RWPE2 (cell line): ENCODE measurements at regions not wholly inside any gene's neighbourhood (a gene's known extent, or its start where the extent isn't known, plus 50 kb on each side); places are given as distances from the start of the nearest gene placed in this dataset.

Experiments used
- ATAC-seq: fragments of 200-7000 bp; cut with Tn5 transposase; 3 replicates; pipeline ENCODE4 v1.9.1; 2021; ENCODE audit warnings: low read depth
- DNase-seq: peaks from one replicate; pipeline ENCODE4 v3.0.0-alpha.2; 2020; ENCODE audit warnings: low spot score
- H3K27ac ChIP-seq: fragments of 450-650 bp; 2 replicates; pipeline ENCODE4 v1.5.1; 2017; ENCODE audit warnings: mild to moderate bottlenecking; ENCODE audit not compliant: poor library complexity, severe bottlenecking
- H3K27me3 ChIP-seq: fragments of 250-450 bp; sonication (Bioruptor Pico); 2 replicates; pipeline ENCODE4 v1.5.1; 2021; ENCODE audit warnings: mild to moderate bottlenecking, moderate library complexity; ENCODE audit not compliant: insufficient read depth, poor library complexity, severe bottlenecking
- H3K36me3 ChIP-seq: fragments of 250-450 bp; sonication (Bioruptor Pico); 2 replicates; pipeline ENCODE4 v1.5.1; 2020; ENCODE audit warnings: low read depth, mild to moderate bottlenecking, moderate library complexity
- H3K4me1 ChIP-seq: fragments of 250-450 bp; sonication (Bioruptor Pico); 2 replicates; pipeline ENCODE4 v1.5.1; 2021; ENCODE audit warnings: mild to moderate bottlenecking, moderate library complexity; ENCODE audit not compliant: insufficient read depth, poor library complexity, severe bottlenecking
- H3K4me3 ChIP-seq: fragments of 250-450 bp; sonication (Bioruptor Pico); 2 replicates; pipeline ENCODE4 v1.5.1; 2021; ENCODE audit warnings: mild to moderate bottlenecking, moderate library complexity; ENCODE audit not compliant: severe bottlenecking
- H3K9me3 ChIP-seq: fragments of 250-450 bp; sonication (Bioruptor Pico); 2 replicates; pipeline ENCODE4 v1.5.1; 2021; ENCODE audit warnings: mild to moderate bottlenecking, moderate library complexity; ENCODE audit not compliant: severe bottlenecking
- TF ChIP-seq, protein P1 (sequence below): fragments of 450-650 bp; IDR thresholded peaks from one replicate; pipeline ENCODE4 v1.5.1; 2017; ENCODE audit warnings: mild to moderate bottlenecking, moderate library complexity; ENCODE audit not compliant: poor library complexity, severe bottlenecking

DNA sequence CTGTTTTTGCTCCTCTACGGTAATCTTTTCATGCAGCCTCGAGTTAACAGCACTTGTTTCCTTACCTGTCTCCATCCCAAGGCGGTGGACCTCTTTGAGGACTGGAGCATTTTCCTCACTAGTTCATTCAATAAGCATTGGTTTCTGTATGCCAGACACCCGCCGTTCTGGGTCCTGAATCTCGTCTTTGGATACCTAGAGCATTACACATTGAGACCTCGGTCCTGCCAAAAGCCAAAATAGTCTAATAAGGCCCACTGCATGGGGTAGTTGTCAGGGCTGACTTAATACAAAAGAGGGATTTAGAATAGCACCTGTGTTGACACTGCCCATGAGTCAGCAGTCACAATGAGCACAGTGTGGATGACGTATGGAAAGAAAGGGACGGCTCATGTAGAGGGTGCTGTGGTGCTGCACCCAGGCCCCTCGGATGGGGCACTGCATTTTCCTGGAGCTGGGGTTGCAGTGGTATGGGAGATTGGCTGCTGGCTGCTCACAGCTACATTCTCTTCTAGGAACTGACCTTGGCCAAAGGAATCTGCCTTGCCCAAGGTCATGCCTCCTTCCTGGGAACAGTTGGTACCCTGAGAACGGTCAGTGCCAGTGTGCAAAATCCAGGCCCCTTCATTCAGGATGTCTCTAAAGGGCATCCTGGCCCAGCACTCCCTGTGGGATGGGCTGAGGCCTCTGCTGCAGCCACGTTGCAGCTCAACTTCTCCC lies 126.9 kb upstream of the NCK2 start:
- Histone ChIP-seq H3K27me3 (no peaks in the 10 kb centered on the region), H3K9me3 (no peaks in the 10 kb centered on the region), H3K4me1 (peaks cover 2% of the 10 kb centered on the region), H3K36me3 (no peaks in the 10 kb centered on the region), H3K4me3 (no peak overlapping the region), H3K27ac (no peak overlapping the region)
- ATAC-seq = peak; percentile 97
- DNase-seq = no peak
- TF ChIP-seq, protein P1, sequence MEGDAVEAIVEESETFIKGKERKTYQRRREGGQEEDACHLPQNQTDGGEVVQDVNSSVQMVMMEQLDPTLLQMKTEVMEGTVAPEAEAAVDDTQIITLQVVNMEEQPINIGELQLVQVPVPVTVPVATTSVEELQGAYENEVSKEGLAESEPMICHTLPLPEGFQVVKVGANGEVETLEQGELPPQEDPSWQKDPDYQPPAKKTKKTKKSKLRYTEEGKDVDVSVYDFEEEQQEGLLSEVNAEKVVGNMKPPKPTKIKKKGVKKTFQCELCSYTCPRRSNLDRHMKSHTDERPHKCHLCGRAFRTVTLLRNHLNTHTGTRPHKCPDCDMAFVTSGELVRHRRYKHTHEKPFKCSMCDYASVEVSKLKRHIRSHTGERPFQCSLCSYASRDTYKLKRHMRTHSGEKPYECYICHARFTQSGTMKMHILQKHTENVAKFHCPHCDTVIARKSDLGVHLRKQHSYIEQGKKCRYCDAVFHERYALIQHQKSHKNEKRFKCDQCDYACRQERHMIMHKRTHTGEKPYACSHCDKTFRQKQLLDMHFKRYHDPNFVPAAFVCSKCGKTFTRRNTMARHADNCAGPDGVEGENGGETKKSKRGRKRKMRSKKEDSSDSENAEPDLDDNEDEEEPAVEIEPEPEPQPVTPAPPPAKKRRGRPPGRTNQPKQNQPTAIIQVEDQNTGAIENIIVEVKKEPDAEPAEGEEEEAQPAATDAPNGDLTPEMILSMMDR = peak; percentile 15

DNA sequence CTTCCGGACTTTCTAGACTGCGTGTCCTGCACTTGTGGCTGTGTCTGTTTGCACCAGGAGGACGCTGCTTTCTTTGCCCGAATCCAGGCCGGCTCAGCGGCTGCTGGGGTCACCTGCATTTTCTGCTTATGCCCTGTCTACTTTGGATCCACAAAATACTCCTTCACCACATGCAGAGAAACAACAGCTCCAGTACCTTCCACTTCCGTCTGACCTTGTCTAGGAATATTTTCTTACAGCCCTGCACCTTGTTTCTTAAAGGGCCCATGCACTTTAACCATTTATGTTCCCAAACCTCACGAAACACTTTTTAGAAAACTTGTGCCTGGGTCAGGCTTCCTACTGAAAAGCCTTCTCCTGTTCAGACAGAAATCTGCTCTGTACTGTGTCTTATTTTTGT lies 129.4 kb upstream of the NCK2 start:
- peaks cover 2% of the 10 kb centered on the region for H3K4me1 ChIP-seq
- TF ChIP-seq, protein P1 = no peak
- H3K27me3 ChIP-seq = no peaks in the 10 kb centered on the region
- H3K36me3 ChIP-seq = no peaks in the 10 kb centered on the region
- no peaks in the 10 kb centered on the region for H3K9me3 ChIP-seq
- no peak overlapping the region for H3K27ac ChIP-seq
- DNase-seq (no peak), ATAC-seq (no peak)
- H3K4me3 ChIP-seq = no peak overlapping the region

DNA sequence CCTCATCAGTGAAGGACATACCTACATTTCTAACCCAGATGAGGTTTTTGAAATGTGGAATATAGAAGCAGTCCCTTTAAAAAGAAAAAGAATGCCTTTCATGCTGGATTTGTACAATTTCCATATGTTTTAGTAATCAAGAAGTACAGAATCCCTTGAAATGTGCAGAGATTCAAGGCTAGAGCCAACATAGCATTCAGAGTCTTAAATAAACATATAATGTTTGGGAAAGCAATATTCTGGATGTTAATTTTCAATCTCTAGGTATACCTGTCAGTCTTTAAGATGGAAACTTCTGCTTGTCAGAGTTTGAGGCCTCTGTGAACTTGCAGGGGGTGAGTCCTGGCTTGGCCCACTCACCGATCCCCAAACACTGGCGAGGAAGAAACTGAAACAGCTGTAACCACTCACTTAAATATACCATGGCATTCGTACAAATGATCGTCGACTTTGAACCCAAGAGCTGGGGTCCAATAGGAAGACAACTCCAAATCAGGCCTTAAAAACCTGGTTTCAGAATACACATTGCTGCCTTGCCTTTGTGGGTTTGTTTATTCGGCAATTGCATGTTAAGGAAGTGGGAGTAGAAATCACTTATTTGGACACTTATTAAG lies 132.8 kb upstream of the NCK2 start:
- no peaks in the 10 kb centered on the region for H3K9me3 ChIP-seq
- no peaks in the 10 kb centered on the region for H3K4me1 ChIP-seq
- no peak for DNase-seq
- H3K27me3 ChIP-seq = no peaks in the 10 kb centered on the region
- no peak for ATAC-seq
- TF ChIP-seq, protein P1 = no peak
- no peak overlapping the region for H3K4me3 ChIP-seq
- no peak overlapping the region for H3K27ac ChIP-seq
- no peaks in the 10 kb centered on the region for H3K36me3 ChIP-seq

DNA sequence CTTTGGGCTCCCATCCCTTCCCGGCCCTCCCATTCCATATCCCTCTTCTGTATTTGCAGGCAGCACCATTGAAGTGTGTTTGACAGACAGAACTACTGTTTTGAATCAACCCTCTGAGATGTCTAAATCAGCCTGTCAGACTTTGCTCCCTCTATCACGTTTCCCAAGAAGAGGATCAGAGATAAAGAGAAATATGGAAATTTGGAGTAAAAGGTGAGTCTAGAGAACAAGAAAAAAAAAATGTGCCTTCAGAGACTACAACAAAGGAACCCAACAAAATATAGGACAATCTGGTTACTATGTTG lies 133.4 kb upstream of the NCK2 start:
- no peak overlapping the region for H3K4me3 ChIP-seq
- no peaks in the 10 kb centered on the region for H3K36me3 ChIP-seq
- no peaks in the 10 kb centered on the region for H3K27me3 ChIP-seq
- ATAC-seq = no peak
- H3K27ac ChIP-seq = no peak overlapping the region
- H3K4me1 ChIP-seq = no peaks in the 10 kb centered on the region
- TF ChIP-seq, protein P1 = no peak
- no peak for DNase-seq
- H3K9me3 ChIP-seq = no peaks in the 10 kb centered on the region
